HAP-1 (cell line): ENCODE measurements at regions not wholly inside any gene's neighbourhood (a gene's known extent, or its start where the extent isn't known, plus 50 kb on each side); places are given as distances from the start of the nearest gene placed in this dataset.
A peak's percentile ranks its signal among the peaks of the same experiment; 100 is the strongest.

Experiments
- DNase-seq, 2 experiments: peaks; one replicate each; pipeline ENCODE4 v3.0.0-alpha.2; 2016 to 2020; ENCODE audit warnings: low spot score in 2 of 2
- H3K27me3 ChIP-seq: fragments of 250-450 bp; sonication (Bioruptor Pico); 2 replicates; pipeline ENCODE4 v1.5.1; 2020; ENCODE audit warnings: low read depth, mild to moderate bottlenecking, moderate library complexity
- H3K36me3 ChIP-seq: fragments of 250-450 bp; sonication (Bioruptor Pico); replicated peaks from 2 replicates; pipeline ENCODE4 v1.5.1; 2020; ENCODE audit warnings: mild to moderate bottlenecking
- H3K4me1 ChIP-seq: fragments of 250-450 bp; sonication (Bioruptor Pico); 2 replicates; pipeline ENCODE4 v1.5.1; 2020; ENCODE audit warnings: mild to moderate bottlenecking
- H3K4me3 ChIP-seq: fragments of 250-450 bp; sonication (Bioruptor Pico); 2 replicates; pipeline ENCODE4 v1.5.1; 2020; ENCODE audit warnings: mild to moderate bottlenecking, moderate library complexity
- H3K9me3 ChIP-seq: fragments of 250-450 bp; sonication (Bioruptor Pico); 2 replicates; pipeline ENCODE4 v1.5.1; 2020; ENCODE audit warnings: mild to moderate bottlenecking, moderate library complexity
- in situ Hi-C: fragments of 300-500 bp; cut with MboI; formaldehyde crosslinking; loops from 3 replicates; pipeline ENCODE4 v1.14.3; 2020; ENCODE audit warnings: low sequenced_read_pairs, inconsistent platforms, mixed read lengths

DNA sequence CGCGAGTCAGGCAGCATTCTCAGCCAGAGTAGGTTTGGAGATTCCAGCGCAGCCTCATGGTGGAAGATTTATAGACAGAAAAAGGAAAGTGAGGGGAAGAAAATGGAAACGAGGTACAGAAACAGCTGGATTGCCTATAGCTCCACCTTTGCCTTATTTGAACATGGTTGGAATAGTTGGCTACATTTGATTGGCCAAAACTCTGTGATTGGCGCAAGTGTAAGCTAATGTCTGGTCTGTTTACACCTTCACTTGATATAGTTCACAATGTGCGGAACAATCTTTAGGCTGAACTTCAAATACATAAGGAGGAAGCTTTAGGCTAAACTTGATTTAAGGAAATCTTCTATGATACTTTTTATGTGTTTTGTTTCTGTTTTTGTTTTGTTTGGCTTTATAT, 1191.9 kb downstream of the NSUN3 start:
- DNase-seq, result no peak
- no peaks in the 10 kb centered on the region for H3K27me3 ChIP-seq
- in situ Hi-C loops, result no loop called here
- no peaks in the 10 kb centered on the region for H3K36me3 ChIP-seq
- no peak overlapping the region for H3K4me3 ChIP-seq
- no peaks in the 10 kb centered on the region for H3K4me1 ChIP-seq
- no peaks in the 10 kb centered on the region for H3K9me3 ChIP-seq

DNA sequence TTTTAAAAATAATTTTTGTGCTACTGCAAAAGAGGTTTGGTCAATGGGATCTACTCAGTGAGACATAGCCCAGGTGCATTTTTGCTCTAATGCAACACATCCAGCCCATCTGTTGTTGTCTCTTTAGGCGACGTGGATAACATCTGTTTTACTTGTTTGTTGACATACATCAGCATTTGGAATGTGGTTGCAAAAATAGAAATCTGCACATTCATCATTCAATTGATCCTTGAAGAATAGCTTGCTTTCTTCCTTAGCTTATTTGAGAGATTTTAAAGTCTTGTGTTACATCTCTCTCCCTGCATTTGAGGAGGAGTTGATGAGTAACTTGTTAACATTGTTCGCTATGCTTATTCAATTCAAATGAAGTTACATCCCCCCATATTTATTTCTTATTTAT, 1202.3 kb downstream of the NSUN3 start:
- Histone ChIP-seq H3K4me3 (no peak overlapping the region), H3K9me3 (no peaks in the 10 kb centered on the region), H3K36me3 (no peaks in the 10 kb centered on the region), H3K4me1 (no peaks in the 10 kb centered on the region; the same call in 1 of the 2 replicates), H3K27me3 (no peaks in the 10 kb centered on the region)
- in situ Hi-C loops, result no loop called here
- no peak for DNase-seq

DNA sequence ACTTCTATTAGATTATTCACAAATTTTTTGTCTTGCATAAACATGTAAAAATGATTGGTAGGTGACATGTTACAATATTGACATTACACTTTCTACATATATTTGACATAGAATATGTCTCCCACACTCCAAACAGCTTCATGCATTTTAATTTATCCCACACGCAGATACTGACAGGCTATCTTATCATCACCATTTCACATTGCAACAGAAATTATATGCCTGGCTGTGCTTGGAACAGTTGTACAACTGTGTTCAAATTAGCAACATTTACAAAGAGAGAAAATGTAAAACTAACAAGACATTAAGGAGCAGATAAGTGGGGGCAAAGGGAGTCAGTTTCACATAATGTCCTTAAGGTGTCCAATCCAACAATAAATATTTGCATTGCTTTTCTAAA, 1208.5 kb downstream of the NSUN3 start:
- in situ Hi-C loops, result no loop called here
- Histone ChIP-seq H3K36me3 (no peaks in the 10 kb centered on the region), H3K4me3 (no peak overlapping the region), H3K9me3 (no peaks in the 10 kb centered on the region), H3K4me1 (no peaks in the 10 kb centered on the region), H3K27me3 (no peaks in the 10 kb centered on the region)
- no peak for DNase-seq

DNA sequence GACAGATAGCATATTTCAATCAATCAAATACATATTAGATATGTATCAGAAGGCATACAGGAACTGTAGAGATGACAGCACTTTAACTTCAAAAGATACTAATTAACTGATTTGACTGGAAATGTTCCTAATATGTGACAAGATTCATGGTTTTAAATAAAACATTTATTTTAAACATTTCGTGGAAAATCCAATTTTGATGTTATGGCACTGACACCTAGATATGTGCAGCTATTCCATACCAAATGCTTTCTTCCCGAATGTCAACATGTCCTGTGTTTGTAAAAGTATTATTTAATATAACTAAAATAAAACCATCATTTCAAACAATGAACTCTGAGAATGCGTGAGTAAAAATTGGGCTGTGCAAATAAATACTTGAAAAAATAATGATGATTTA, 1209.3 kb downstream of the NSUN3 start:
- no peaks in the 10 kb centered on the region for H3K36me3 ChIP-seq
- no peak overlapping the region for H3K4me3 ChIP-seq
- DNase-seq, result no peak
- no peaks in the 10 kb centered on the region for H3K27me3 ChIP-seq
- in situ Hi-C loops, result no loop called here
- H3K9me3 ChIP-seq, result no peaks in the 10 kb centered on the region
- H3K4me1 ChIP-seq, result peaks cover 4% of the 10 kb centered on the region

DNA sequence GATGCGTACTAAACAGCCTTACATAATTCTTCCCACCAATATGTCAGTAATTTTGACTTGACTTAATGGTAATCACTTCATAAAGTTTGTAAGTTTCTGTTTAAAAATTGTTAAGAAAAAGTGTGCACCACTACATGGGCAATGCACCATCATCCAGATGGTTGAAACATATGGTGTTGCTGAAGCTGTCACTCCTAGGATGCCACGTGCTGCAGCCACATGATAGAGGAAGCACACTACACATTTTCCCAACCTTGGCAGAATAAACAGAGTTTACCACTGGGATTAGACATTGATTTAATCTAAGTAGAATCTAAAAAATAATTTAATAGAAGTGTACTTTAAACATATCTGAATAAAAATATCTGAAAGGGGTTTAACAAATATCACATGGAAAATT, 1209.9 kb downstream of the NSUN3 start:
- Histone ChIP-seq H3K9me3 (no peaks in the 10 kb centered on the region), H3K4me1 (peaks cover 10% of the 10 kb centered on the region), H3K4me3 (no peak overlapping the region), H3K27me3 (no peaks in the 10 kb centered on the region), H3K36me3 (no peaks in the 10 kb centered on the region)
- no peak for DNase-seq
- in situ Hi-C loops, result no loop called here

DNA sequence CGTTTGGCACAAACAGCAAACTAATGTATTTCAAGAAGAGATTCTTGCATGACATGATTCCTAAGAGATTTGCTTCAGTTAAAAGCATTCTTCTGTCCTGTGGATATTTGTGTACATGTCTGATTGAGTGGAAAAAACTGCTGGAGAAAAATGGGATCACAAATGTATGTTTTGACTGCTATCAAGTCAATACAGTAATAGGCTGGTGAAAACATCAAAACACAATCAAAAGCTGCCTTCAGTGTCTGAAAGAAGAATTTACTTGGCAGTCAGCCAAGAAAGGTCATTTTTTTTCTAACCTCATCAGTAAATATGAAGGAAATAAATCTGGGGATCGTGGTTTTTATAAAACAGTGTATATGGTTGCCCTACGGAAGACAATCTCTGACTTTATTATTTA, 1214.8 kb downstream of the NSUN3 start:
- DNase-seq, result no peak
- Histone ChIP-seq H3K4me1 (peaks cover 11% of the 10 kb centered on the region), H3K4me3 (no peak overlapping the region), H3K9me3 (no peaks in the 10 kb centered on the region), H3K27me3 (no peaks in the 10 kb centered on the region), H3K36me3 (no peaks in the 10 kb centered on the region)
- in situ Hi-C loops, result no loop called here

DNA sequence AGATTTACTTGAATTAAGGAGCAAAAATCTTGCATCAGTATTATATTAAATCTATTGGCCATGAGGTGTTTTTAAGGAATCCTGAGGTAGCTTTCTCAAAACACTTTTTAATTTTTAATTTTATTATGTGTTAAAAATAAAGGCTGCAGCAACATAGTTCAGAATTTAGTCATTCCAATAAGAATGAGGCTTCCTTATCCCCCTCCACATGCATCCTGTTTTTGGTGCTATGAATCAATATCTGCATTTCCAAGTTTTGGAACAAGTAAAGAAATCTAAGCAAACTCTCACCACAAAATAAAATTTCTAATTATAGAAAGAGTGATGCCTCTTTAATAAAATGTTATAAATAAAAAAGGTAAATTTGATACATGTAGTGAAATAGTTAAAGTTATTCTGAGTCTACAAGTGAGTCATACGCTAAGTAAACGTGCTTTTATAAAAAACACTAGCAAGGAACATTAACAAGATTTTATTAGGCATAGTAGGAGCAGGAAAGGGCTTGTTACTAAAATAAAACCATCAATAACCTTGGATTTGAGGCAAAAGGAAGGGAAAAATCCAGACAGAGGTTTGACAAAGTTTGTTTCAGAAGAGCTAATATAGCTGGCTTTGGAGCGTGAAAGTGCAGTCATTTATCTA, 1218.0 kb downstream of the NSUN3 start:
- Histone ChIP-seq H3K36me3 (no peaks in the 10 kb centered on the region), H3K9me3 (no peaks in the 10 kb centered on the region), H3K4me3 (no peak overlapping the region), H3K27me3 (no peaks in the 10 kb centered on the region), H3K4me1 (peaks cover 11% of the 10 kb centered on the region)
- no peak for DNase-seq
- in situ Hi-C loops, result no loop called here

DNA sequence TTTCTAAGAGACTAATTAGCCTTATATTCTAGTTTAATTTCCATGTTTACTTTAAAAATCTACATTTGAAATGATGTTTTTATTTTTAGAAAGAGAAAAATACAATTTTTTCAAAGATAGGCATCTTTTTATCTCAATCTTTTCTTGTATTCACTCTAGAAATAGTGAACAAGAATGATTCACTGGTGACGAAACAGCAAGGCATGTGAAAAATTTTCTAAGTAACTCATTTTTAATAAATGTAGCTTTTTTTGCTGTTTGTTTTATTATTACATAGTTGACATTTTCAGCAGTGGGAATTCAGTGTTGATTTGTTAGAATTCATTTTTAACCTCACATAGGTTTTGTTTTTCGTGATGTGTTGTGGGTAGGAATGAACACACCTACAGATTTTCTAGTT, 1226.4 kb downstream of the NSUN3 start:
- H3K4me1 ChIP-seq, result no peaks in the 10 kb centered on the region
- no peaks in the 10 kb centered on the region for H3K9me3 ChIP-seq
- no peak for DNase-seq
- no peak overlapping the region for H3K4me3 ChIP-seq
- no peaks in the 10 kb centered on the region for H3K27me3 ChIP-seq
- in situ Hi-C loops, result no loop called here
- H3K36me3 ChIP-seq, result no peaks in the 10 kb centered on the region

DNA sequence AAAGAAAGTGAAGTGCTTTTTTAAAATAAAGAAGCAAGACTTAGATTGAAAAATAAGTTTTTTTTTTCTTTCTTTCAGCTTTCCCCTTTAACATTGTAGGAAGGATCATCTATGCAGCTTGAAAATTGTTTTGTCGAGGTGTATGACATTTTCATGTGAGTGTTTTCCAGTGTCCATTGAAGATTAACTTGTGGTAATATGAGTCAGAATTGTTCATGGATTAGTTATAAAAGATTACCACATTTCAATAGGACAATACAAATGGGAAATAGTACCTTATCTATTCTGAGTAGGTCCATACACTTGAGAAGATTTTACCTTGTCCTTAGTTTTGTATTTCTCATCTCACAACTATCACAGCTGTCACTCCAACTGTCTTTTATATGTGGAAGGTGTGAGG, 1234.7 kb downstream of the NSUN3 start:
- H3K9me3 ChIP-seq, result no peaks in the 10 kb centered on the region
- no peaks in the 10 kb centered on the region for H3K4me1 ChIP-seq
- H3K36me3 ChIP-seq, result no peaks in the 10 kb centered on the region
- no peak for DNase-seq
- no peaks in the 10 kb centered on the region for H3K27me3 ChIP-seq
- no peak overlapping the region for H3K4me3 ChIP-seq
- in situ Hi-C loops, result no loop called here

DNA sequence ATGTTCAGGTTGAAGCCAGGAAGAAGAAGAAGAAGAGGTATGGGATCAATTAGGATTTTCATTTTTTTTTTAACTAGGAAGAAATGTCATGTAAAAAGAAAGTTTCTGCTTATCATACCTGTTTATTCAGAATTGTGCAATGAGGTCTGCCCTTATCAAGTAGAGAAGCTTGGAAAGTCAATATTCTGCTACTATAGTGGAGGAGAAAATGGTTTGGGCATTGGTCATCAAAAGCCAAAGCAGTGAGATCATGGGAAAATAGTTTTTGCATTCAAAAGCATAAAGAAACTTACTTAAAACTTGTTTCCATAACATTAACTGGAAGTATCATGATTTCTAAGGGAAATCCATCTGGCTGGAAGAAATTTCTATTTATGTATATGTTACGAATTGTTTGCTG, 1239.2 kb downstream of the NSUN3 start:
- no peak overlapping the region for H3K4me3 ChIP-seq
- no peak for DNase-seq
- in situ Hi-C loops, result no loop called here
- no peaks in the 10 kb centered on the region for H3K36me3 ChIP-seq
- no peaks in the 10 kb centered on the region for H3K4me1 ChIP-seq
- no peaks in the 10 kb centered on the region for H3K27me3 ChIP-seq
- H3K9me3 ChIP-seq, result no peaks in the 10 kb centered on the region

DNA sequence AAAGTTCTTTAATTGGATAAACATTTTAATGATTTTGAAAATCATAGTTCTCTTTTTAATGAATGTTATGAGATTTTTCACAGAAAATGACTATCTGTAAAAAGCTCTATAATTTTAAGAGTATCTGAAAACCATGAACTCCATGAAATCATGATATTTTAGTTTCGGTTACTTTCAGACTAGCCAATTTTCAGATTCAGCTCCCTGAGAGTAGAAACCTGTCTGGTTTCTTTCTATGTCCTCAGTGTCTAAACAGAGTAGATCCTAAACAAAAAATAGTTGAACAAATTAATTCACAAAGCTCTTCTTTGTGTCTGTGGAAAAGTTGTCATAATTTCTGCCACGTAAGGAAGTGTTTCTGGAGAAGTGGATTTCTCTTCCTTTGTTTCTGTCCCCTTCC, 1247.7 kb downstream of the NSUN3 start:
- in situ Hi-C loops, result no loop called here
- Histone ChIP-seq H3K4me3 (no peak overlapping the region), H3K27me3 (no peaks in the 10 kb centered on the region), H3K9me3 (no peaks in the 10 kb centered on the region), H3K36me3 (no peaks in the 10 kb centered on the region), H3K4me1 (no peaks in the 10 kb centered on the region)
- DNase-seq, result no peak

DNA sequence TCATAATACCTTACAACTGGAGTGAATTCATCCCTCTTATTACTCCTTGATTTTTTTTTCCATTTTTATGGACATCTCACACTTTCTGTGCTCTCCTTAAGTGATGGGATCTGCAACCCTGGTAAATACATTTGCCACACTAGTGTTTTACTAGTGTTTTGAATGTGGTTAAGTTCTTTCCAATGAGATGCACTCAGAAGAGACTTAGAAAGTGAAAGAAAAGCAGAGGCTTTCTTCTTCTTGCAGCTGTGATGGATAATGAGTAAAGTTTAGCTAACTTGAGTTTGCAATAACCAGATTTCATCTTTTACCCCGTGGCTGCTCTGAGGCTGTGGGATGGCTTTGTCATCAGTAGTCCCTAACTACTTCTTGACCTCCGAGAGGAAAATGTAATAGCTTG, 1248.4 kb downstream of the NSUN3 start:
- Histone ChIP-seq H3K9me3 (no peaks in the 10 kb centered on the region), H3K4me3 (no peak overlapping the region), H3K36me3 (no peaks in the 10 kb centered on the region), H3K4me1 (no peaks in the 10 kb centered on the region), H3K27me3 (no peaks in the 10 kb centered on the region)
- in situ Hi-C loops, result no loop called here
- no peak for DNase-seq

DNA sequence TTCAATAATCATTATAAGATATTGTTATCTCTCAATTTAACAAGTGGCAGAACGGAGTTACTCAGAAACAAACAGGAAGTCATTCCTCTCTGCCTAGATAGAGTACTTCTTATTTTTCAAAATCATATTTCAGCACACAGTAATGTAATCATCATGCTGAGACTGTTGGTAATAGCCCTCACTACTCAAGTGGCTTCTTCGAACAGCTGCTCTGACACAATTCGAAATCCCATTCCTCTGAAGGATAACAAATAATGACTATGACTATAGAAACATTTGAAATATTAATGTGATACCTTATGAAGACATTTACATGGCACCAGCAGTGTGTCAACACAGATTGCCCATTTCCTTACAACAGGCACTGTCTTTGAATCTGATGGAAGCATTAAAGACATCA, 1249.8 kb downstream of the NSUN3 start:
- Histone ChIP-seq H3K4me1 (no peaks in the 10 kb centered on the region), H3K36me3 (no peaks in the 10 kb centered on the region), H3K9me3 (no peaks in the 10 kb centered on the region), H3K27me3 (no peaks in the 10 kb centered on the region), H3K4me3 (no peak overlapping the region)
- no peak for DNase-seq
- in situ Hi-C loops, result no loop called here

DNA sequence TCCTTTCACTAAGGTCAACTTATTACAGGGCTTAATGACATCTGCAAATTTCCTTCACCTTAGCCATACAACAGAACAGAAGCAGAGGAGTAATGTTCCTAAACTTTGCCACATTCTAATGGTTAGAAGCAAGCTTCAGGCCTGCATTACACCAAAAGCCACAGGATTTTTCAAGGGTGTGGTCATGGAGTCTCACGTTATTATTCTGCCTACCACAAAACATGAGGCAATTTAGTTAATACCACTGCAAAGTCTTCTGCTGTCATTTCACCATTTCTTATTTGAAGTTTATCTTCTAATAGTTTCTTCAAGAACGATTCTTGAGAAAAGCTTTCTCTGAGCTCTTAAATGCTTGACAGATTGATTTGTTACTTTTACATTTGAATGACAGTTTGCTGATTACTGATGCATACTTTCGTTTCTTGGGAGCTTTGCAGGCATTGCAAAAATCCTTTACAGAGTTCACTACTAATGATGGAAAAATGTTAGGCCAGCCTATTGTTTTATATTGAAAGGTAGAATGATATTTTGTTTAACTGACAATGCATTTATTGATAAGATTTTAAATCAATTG, 1257.1 kb downstream of the NSUN3 start:
- H3K4me1 ChIP-seq, result peaks cover 13% of the 10 kb centered on the region; the same call in 1 of the 2 replicates
- no peaks in the 10 kb centered on the region for H3K36me3 ChIP-seq
- H3K4me3 ChIP-seq, result no peak overlapping the region
- no peaks in the 10 kb centered on the region for H3K9me3 ChIP-seq
- H3K27me3 ChIP-seq, result no peaks in the 10 kb centered on the region
- peak in 1 of 2 experiments; percentile 48 for DNase-seq
- in situ Hi-C loops, result no loop called here

DNA sequence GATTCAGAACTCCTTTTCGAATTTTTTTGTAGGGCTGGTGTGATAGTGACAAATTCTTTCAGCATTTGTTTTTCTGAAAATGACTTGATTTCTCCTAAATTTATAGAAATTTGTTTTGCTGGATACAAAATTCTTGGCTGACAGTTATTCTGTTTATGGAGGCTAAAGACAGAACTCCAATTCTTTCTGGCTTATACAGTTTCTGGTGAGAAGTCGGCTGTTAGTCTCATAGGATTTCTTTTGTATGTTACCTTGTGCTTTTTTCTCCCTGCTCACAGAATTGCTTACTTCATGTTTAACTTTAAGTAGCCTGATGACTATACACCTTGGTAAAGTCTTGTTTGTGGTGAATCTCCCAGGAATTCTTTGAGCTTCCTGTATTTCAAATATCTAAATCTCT, 1264.6 kb downstream of the NSUN3 start:
- Histone ChIP-seq H3K36me3 (no peaks in the 10 kb centered on the region), H3K9me3 (no peaks in the 10 kb centered on the region), H3K4me3 (no peak overlapping the region), H3K27me3 (no peaks in the 10 kb centered on the region), H3K4me1 (no peaks in the 10 kb centered on the region)
- in situ Hi-C loops, result no loop called here
- no peak for DNase-seq
